Fibroblast of skin of left quadriceps (primary cell): ENCODE measurements at regions not wholly inside any gene's neighbourhood (a gene's known extent, or its start where the extent isn't known, plus 50 kb on each side); places are given as distances from the start of the nearest gene placed in this dataset.
A peak's percentile ranks its signal among the peaks of the same experiment; 100 is the strongest.
"Not testable (repeated sequence)": the region's sequence is repeated elsewhere in the genome, so short reads cannot be mapped to it uniquely, and the experiment has no call there.

ENCODE experiments used
- DNase-seq, 2 experiments: peaks; one replicate each; pipeline ENCODE4 v3.0.0-alpha.2; 2013; ENCODE audit warnings: low read depth in 2 of 2

GRCh38 chr13:23947893-23948292 lies 50.6 kb upstream of the C1QTNF9B start:
- no peak for DNase-seq

- no peak for DNase-seq
These were observed 51.9 kb upstream of the C1QTNF9B start for GRCh38 chr13:23949200-23949599.

GRCh38 chr13:23949736-23950135 lies 52.4 kb upstream of the C1QTNF9B start:
- DNase-seq, result no peak

GRCh38 chr13:23950736-23951510 lies 53.6 kb upstream of the C1QTNF9B start:
- no peak for DNase-seq

- no peak for DNase-seq
These were observed 55.5 kb upstream of the C1QTNF9B start for GRCh38 chr13:23952796-23953195.

GRCh38 chr13:23953860-23954512 lies 56.7 kb upstream of the C1QTNF9B start:
- no peak for DNase-seq

GRCh38 chr13:23955064-23955463 lies 57.8 kb upstream of the C1QTNF9B start:
- DNase-seq, result no peak

- no peak for DNase-seq
These were observed 58.8 kb upstream of the C1QTNF9B start for GRCh38 chr13:23956106-23956505.

GRCh38 chr13:23957981-23958380 lies 60.7 kb upstream of the C1QTNF9B start:
- no peak for DNase-seq

- DNase-seq, result no peak
These were observed 62.0 kb upstream of the C1QTNF9B start for GRCh38 chr13:23959231-23959862.

GRCh38 chr13:23960566-23961156 lies 63.4 kb upstream of the C1QTNF9B start:
- peak in 1 of 2 experiments; percentile 30 for DNase-seq

- no peak for DNase-seq
These were observed 66.1 kb upstream of the C1QTNF9B start for GRCh38 chr13:23963184-23963931.

- no peak for DNase-seq
These were observed 66.6 kb upstream of the C1QTNF9B start for GRCh38 chr13:23963947-23964346.

- DNase-seq, result no peak
These were observed 68.0 kb upstream of the C1QTNF9B start for GRCh38 chr13:23965346-23965745.

- no peak for DNase-seq
These were observed 69.0 kb upstream of the C1QTNF9B start for GRCh38 chr13:23966221-23966690.

GRCh38 chr13:23966691-23967615 lies 69.7 kb upstream of the C1QTNF9B start:
- DNase-seq, result no peak

GRCh38 chr13:23967792-23968191 lies 70.5 kb upstream of the C1QTNF9B start:
- not testable (repeated sequence) for DNase-seq

GRCh38 chr13:23969647-23970046 lies 72.3 kb upstream of the C1QTNF9B start:
- peak; percentile 17 to 35 for DNase-seq

- peak; percentile 30 to 32 for DNase-seq
These were observed 82.3 kb upstream of the C1QTNF9B start for GRCh38 chr13:23979361-23980159.

GRCh38 chr13:23980160-23980551 lies 82.9 kb upstream of the C1QTNF9B start:
- DNase-seq, result peak; percentile 34 to 50
